ENCODE measurements at regions not wholly inside any gene's neighbourhood (a gene's known extent, or its start where the extent isn't known, plus 50 kb on each side); places are given as distances from the start of the nearest gene placed in this dataset.

- no peak for TF ChIP-seq POLR2A (IDR thresholded peaks at IDR 0.05)
- peak in 2 of 6 experiments; percentile 26 to 34 for TF ChIP-seq CTCF (IDR thresholded peaks at IDR 0.05)
Measured at GRCh38 chr3:116614795-116615362, 94.7 kb upstream of the TUSC7 start.
